SU-DHL-6 (cell line): ENCODE measurements at regions not wholly inside any gene's neighbourhood (a gene's known extent, or its start where the extent isn't known, plus 50 kb on each side); places are given as distances from the start of the nearest gene placed in this dataset.

Experiments
- EZH2phosphoT487 ChIP-seq: fragments of 200-600 bp; sonication (generic), shearing (Covaris generic); conservative IDR thresholded peaks from 2 replicates; pipeline ENCODE4 v1.6.1; 2018; ENCODE audit warnings: mild to moderate bottlenecking, antibody characterized with exemption, low read length, moderate library complexity, mixed read lengths
- TF ChIP-seq, protein P1 (sequence below): fragments of 200-600 bp; sonication (generic); IDR thresholded peaks from one replicate; pipeline ENCODE4 v1.5.1; 2017; ENCODE audit warnings: antibody characterized with exemption, mild to moderate bottlenecking, low read length, moderate library complexity; ENCODE audit not compliant: insufficient read depth, poor library complexity, severe bottlenecking

DNA sequence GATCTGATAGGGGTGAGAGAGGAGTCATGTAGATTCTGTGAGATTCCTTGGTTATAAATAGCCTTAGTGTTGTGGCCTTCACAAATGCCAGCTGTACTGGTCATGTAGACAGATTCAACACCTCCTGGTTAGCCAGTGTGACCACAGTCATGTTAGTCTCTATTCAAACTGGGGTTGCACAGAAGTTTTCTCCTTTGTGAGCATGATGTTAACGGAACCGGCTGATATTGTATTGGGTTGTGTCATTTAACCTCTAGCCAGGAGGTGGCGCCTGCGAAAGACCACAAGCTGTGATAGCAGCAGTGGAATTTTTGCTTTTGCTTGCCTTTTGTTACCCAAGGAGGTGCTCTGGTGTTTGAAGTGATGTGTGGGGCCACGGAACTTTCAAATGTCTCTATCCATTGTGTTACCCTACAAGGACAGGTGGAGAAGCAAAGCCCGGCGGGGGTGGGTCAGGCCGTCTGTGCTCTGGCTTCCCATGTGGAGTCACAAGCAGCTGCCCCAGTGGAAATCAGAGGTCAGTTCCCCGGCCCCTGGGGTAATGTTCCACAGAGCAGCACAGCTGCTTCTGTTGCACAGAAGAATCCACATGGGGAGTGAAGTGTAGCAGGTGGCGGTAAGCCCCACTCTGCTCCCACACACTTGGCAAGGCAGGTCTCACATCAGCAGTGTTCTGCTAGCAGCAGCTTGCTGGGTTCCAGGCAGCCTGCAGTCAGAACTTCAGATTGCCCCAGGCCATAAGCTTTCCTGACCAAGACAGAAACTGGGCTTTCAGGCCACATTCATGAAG, 112.6 kb downstream of the ADAMTS1 start:
- TF ChIP-seq, protein P1, sequence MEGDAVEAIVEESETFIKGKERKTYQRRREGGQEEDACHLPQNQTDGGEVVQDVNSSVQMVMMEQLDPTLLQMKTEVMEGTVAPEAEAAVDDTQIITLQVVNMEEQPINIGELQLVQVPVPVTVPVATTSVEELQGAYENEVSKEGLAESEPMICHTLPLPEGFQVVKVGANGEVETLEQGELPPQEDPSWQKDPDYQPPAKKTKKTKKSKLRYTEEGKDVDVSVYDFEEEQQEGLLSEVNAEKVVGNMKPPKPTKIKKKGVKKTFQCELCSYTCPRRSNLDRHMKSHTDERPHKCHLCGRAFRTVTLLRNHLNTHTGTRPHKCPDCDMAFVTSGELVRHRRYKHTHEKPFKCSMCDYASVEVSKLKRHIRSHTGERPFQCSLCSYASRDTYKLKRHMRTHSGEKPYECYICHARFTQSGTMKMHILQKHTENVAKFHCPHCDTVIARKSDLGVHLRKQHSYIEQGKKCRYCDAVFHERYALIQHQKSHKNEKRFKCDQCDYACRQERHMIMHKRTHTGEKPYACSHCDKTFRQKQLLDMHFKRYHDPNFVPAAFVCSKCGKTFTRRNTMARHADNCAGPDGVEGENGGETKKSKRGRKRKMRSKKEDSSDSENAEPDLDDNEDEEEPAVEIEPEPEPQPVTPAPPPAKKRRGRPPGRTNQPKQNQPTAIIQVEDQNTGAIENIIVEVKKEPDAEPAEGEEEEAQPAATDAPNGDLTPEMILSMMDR: peak; percentile 66
- no peak for TF ChIP-seq EZH2phosphoT487
